HG03439 (cell line): ENCODE measurements at regions not wholly inside any gene's neighbourhood (a gene's known extent, or its start where the extent isn't known, plus 50 kb on each side); places are given as distances from the start of the nearest gene placed in this dataset.
A peak's percentile ranks its signal among the peaks of the same experiment; 100 is the strongest.

ENCODE experiments used
- ATAC-seq: cut with Tn5 transposase; IDR thresholded peaks from one replicate; pipeline ENCODE4 v1.9.1; 2021; ENCODE audit warnings: mild to moderate bottlenecking, moderate library complexity; ENCODE audit not compliant: unreplicated experiment

DNA sequence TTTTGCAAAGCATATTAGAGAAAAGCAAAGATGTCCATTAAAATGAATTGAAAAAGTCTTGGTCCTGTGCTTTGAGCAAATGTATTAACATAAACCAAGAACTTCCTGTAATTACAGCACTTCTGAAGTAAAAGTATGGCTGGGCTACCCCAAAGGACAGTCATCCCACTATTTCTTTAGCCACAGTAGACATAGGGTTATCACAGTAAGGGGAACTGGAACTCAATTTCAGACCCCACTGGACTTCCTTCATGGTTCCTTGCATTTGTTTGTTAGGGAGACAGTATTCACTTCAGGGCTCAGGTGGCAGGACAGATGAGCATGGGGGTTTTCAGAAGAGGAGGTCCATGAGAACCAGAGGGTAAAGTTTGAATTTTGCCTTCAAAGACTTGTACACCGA, 203.1 kb upstream of the PDE1C start:
- no peak for ATAC-seq

- no peak for ATAC-seq
Measured at GRCh38 chr7:32266932-32267475, 196.8 kb upstream of the PDE1C start.

- no peak for ATAC-seq
Measured at GRCh38 chr7:32264702-32265284, 194.6 kb upstream of the PDE1C start.

GRCh38 chr7:32263611-32264010, 193.4 kb upstream of the PDE1C start:
- ATAC-seq: no peak

DNA sequence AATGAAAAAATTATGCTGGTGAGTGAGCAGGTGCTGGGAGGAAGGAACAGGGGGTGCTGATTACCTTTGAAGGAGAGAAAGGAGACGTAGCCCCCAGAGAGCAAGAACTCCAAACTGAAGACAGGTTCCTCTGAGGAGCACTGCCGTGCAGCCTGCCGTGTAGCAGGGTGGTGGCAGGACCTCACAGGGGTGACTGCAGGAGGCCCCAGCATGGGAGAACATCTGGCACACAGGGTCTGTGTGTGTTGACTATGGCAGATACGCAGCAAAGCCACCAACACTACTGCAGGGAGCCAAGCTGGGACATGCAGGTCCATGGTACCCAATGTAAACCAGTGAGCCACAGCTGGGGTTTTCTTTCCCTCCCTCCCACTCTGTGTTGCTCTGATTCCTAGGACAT, 192.1 kb upstream of the PDE1C start:
- no peak for ATAC-seq

- peak; percentile 98 for ATAC-seq
Measured at GRCh38 chr7:32259931-32260596, 189.9 kb upstream of the PDE1C start.

GRCh38 chr7:32258265-32258664, 188.1 kb upstream of the PDE1C start:
- no peak for ATAC-seq

- ATAC-seq: no peak
Measured at GRCh38 chr7:32257621-32258020, 187.4 kb upstream of the PDE1C start.

- no peak for ATAC-seq
Measured at GRCh38 chr7:32256811-32257210, 186.6 kb upstream of the PDE1C start.

GRCh38 chr7:32256376-32256775, 186.2 kb upstream of the PDE1C start:
- no peak for ATAC-seq

DNA sequence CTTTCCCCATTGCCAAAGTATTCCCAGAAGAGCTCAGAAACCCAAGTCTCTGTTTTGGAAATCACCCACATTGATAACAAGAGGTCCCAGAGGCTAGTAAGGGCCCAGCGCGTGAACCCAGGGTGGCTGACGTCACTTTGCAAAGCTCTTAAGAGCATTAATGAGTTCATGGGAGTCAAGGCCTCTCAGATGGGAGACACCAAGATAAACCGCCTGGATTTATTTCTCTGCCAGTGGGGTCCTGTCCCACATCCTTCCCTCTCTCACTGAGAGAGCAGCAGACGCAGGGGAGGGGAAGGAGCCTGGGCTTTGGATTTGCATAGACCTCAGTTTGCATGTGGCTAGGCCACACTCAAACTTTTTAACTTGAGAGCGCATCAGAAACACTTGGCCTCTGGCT, 184.8 kb upstream of the PDE1C start:
- ATAC-seq: no peak

GRCh38 chr7:32253299-32253698, 183.1 kb upstream of the PDE1C start:
- ATAC-seq: no peak

DNA sequence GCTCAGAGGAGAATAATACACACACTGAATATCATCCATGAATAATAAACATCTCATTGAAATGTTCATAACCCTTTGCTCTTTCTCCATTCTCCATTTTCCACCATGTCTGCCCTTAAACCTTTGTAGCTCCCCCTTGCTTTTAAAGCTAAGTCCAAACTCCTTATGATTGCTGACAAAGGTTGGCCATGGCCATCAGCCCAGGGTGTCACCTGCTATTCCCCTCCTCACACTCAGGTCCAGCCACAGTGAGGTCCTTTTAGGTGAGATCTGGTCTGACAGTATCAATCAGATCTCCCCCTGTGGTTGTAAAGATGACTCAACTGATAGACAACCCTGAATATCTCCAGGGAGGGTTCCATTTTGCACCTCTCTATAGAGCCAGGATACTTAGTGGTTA, 181.5 kb upstream of the PDE1C start:
- ATAC-seq: no peak

GRCh38 chr7:32250471-32251260, 180.5 kb upstream of the PDE1C start:
- no peak for ATAC-seq

- ATAC-seq: no peak
Measured at GRCh38 chr7:32250003-32250402, 179.8 kb upstream of the PDE1C start.

DNA sequence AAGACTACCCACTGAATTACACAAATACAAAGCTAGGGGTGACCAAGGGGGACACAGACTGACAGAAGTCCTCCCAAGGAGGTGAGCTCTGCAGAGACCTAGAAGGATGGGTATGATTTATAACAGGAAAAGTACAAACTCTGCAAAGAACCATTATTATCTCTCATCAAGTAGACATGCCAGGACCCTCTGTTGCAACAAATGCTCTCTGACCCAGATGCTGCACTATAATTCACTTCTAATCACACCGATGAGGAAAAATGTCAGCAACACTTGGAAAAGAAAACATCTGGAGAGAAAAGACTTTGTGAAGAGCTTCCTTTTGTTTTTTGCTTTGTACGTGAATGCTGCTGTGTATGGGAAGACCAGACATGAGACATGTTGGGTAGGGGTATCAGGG, 178.3 kb upstream of the PDE1C start:
- ATAC-seq: no peak

- no peak for ATAC-seq
Measured at GRCh38 chr7:32244806-32245345, 174.7 kb upstream of the PDE1C start.

DNA sequence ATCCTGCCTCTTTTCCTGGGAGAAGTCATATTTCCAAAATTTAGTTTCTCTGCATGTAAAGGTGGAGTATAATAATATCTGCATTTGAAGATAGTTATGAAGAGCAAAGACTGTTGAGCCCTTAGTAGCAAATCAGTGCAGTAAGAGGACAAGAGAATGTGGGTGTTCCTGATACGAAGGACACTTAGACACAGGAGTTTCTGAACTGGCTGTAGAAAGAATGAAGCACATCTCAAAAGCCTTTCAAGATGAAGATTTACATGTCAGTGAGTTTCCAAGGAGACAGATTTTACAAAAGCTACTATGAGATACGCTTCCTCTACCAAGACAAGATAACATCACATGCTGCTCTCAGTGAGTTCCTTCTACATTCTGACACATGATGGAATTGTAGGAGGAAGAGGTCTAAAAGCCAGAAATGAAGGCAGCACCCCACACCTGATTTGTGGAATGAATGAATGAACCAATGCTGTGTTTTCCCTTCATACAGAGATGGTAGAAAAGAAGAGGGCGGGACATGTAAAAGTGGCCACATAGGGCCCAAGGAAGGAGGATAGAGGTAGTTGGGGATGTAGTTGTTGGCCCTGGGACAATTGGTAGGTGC, 173.6 kb upstream of the PDE1C start:
- ATAC-seq: no peak

- no peak for ATAC-seq
Measured at GRCh38 chr7:32242436-32242835, 172.2 kb upstream of the PDE1C start.

GRCh38 chr7:32241636-32242035, 171.4 kb upstream of the PDE1C start:
- no peak for ATAC-seq

DNA sequence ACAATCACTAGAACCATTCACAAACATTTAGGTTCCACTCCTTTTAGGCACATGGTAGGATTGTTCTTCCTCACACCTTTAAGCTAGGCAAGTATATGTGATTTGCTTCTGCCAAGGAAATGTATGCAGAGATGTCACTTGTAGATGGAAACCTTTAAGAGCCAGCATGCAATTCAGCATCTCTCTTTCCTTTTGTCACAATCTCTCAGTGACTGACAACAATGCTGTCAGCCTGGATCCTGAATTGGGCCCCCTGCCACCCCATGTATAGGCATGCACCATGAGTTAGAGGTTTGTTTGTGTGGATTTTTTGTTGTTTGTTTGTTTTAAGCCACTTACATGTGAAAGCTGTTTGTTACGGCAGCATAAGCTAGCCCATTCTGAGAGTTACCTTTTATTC, 169.6 kb upstream of the PDE1C start:
- no peak for ATAC-seq
